ENCODE measurements at regions not wholly inside any gene's neighbourhood (a gene's known extent, or its start where the extent isn't known, plus 50 kb on each side); places are given as distances from the start of the nearest gene placed in this dataset.

GRCh38 chr5:175037820-175038219, 313.4 kb downstream of the MSX2 start:
- no peaks in the 10 kb centered on the region for H3K4me1 Mint-ChIP-seq (ENCODE audit: low read depth)
- no peak for DNase-seq (ENCODE audit: low spot score)
- H3K4me3 Mint-ChIP-seq (ENCODE audit: unreplicated experiment), result no peak overlapping the region
- H3K36me3 Mint-ChIP-seq (ENCODE audit: low read depth), result no peaks in the 10 kb centered on the region
- no peak for TF ChIP-seq CTCF (IDR thresholded peaks at IDR 0.05)
- no peaks in the 10 kb centered on the region for H3K27me3 Mint-ChIP-seq (ENCODE audit: low read depth)
- no peak overlapping the region for H3K27ac Mint-ChIP-seq (ENCODE audit: unreplicated experiment)
- H3K9me3 Mint-ChIP-seq (ENCODE audit: low read depth), result peaks cover 28% of the 10 kb centered on the region

- Mint-ChIP-seq H3K4me3 (ENCODE audit: unreplicated experiment) (no peak overlapping the region), H3K9me3 (ENCODE audit: low read depth) (peaks cover 33% of the 10 kb centered on the region), H3K36me3 (ENCODE audit: low read depth) (no peaks in the 10 kb centered on the region), H3K27me3 (ENCODE audit: low read depth) (no peaks in the 10 kb centered on the region), H3K27ac (ENCODE audit: unreplicated experiment) (no peak overlapping the region), H3K4me1 (ENCODE audit: low read depth) (no peaks in the 10 kb centered on the region)
- no peak for TF ChIP-seq CTCF (IDR thresholded peaks at IDR 0.05)
- no peak for DNase-seq (ENCODE audit: low spot score)
These were observed 311.6 kb downstream of the MSX2 start for GRCh38 chr5:175035882-175036533.

- no peaks in the 10 kb centered on the region for H3K36me3 Mint-ChIP-seq (ENCODE audit: low read depth)
- no peaks in the 10 kb centered on the region for H3K27me3 Mint-ChIP-seq (ENCODE audit: low read depth)
- no peak overlapping the region for H3K4me3 Mint-ChIP-seq (ENCODE audit: unreplicated experiment)
- no peaks in the 10 kb centered on the region for H3K4me1 Mint-ChIP-seq (ENCODE audit: low read depth)
- H3K9me3 Mint-ChIP-seq (ENCODE audit: low read depth), result peaks cover 30% of the 10 kb centered on the region
- H3K27ac Mint-ChIP-seq (ENCODE audit: unreplicated experiment), result no peak overlapping the region
- no peak for TF ChIP-seq CTCF (IDR thresholded peaks at IDR 0.05)
- no peak for DNase-seq (ENCODE audit: low spot score)
These were observed 310.5 kb downstream of the MSX2 start for GRCh38 chr5:175034924-175035323.

GRCh38 chr5:175032741-175033151, 308.4 kb downstream of the MSX2 start:
- H3K4me1 Mint-ChIP-seq (ENCODE audit: low read depth), result no peaks in the 10 kb centered on the region
- H3K4me3 Mint-ChIP-seq (ENCODE audit: unreplicated experiment), result no peak overlapping the region
- no peak overlapping the region for H3K27ac Mint-ChIP-seq (ENCODE audit: unreplicated experiment)
- peaks cover 31% of the 10 kb centered on the region for H3K9me3 Mint-ChIP-seq (ENCODE audit: low read depth)
- no peak for TF ChIP-seq CTCF (IDR thresholded peaks at IDR 0.05)
- H3K27me3 Mint-ChIP-seq (ENCODE audit: low read depth), result no peaks in the 10 kb centered on the region
- DNase-seq (ENCODE audit: low spot score), result no peak
- H3K36me3 Mint-ChIP-seq (ENCODE audit: low read depth), result no peaks in the 10 kb centered on the region

- H3K36me3 Mint-ChIP-seq (ENCODE audit: low read depth), result no peaks in the 10 kb centered on the region
- H3K4me1 Mint-ChIP-seq (ENCODE audit: low read depth), result no peaks in the 10 kb centered on the region
- TF ChIP-seq CTCF (IDR thresholded peaks at IDR 0.05), result no peak
- no peak overlapping the region for H3K27ac Mint-ChIP-seq (ENCODE audit: unreplicated experiment)
- no peaks in the 10 kb centered on the region for H3K27me3 Mint-ChIP-seq (ENCODE audit: low read depth)
- H3K9me3 Mint-ChIP-seq (ENCODE audit: low read depth), result peaks cover 32% of the 10 kb centered on the region
- no peak overlapping the region for H3K4me3 Mint-ChIP-seq (ENCODE audit: unreplicated experiment)
- DNase-seq (ENCODE audit: low spot score), result no peak
These were observed 307.6 kb downstream of the MSX2 start for GRCh38 chr5:175032013-175032412.
